AG04449 (cell line): ENCODE measurements at regions not wholly inside any gene's neighbourhood (a gene's known extent, or its start where the extent isn't known, plus 50 kb on each side); places are given as distances from the start of the nearest gene placed in this dataset.

Experiments
- CTCF ChIA-PET: fragments of 350-600 bp; formaldehyde crosslinking; extraction: SDS; loops from one replicate; lab custom pipeline; 2021; ENCODE audit warnings: antibody characterized with exemption; lab: Yijun Ruan, JAX
- POLR2A ChIA-PET: fragments of 400-600, 350-600 bp; formaldehyde crosslinking; extraction: SDS; loops from one replicate; lab custom pipeline; 2020; ENCODE audit warnings: antibody characterized with exemption, inconsistent platforms; lab: Yijun Ruan, JAX
- DNase-seq: peaks from one replicate; pipeline ENCODE4 v3.0.0-alpha.2; 2010; ENCODE audit warnings: low read depth, low spot score
- H3K4me3 ChIP-seq: 2 replicates; pipeline ENCODE4 v1.5.1; 2011; ENCODE audit warnings: low read depth, mild to moderate bottlenecking, control low read depth, low read length
- TF ChIP-seq, protein P1 (sequence below): IDR thresholded peaks from one replicate; pipeline ENCODE4 v1.5.1; 2011; ENCODE audit warnings: mild to moderate bottlenecking, moderate library complexity, low read length, control low read depth, inconsistent platforms; ENCODE audit not compliant: insufficient read depth; ENCODE audit errors: missing control alignments

DNA sequence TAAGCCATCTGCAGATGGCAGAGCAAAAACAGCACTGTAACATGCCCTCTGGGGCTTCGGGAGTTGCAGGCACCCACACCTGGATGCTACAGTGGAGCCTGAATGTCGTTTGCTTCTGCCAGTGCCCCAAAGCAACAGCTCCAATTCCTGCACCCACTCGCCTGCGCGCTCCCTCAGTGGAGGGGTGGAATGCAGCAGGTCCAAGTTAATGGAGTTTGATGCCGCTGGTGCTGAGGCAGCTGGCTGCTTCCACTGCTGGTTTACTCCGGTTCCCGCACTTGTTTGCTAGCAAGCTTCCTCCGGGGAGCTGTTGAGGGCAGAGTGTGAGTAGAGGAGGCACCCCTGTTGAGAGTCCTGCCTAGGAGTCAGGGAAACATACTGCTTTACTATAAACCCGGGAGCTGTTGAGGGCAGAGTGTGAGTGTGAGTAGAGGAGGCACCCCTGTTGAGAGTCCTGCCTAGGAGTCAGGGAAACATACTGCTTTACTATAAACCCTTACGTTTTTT lies 584.0 kb upstream of the TMPRSS15 start:
- ChIA-PET POLR2A (no interaction called here), CTCF (no interaction called here)
- H3K4me3 ChIP-seq, result no peak overlapping the region
- TF ChIP-seq, protein P1, sequence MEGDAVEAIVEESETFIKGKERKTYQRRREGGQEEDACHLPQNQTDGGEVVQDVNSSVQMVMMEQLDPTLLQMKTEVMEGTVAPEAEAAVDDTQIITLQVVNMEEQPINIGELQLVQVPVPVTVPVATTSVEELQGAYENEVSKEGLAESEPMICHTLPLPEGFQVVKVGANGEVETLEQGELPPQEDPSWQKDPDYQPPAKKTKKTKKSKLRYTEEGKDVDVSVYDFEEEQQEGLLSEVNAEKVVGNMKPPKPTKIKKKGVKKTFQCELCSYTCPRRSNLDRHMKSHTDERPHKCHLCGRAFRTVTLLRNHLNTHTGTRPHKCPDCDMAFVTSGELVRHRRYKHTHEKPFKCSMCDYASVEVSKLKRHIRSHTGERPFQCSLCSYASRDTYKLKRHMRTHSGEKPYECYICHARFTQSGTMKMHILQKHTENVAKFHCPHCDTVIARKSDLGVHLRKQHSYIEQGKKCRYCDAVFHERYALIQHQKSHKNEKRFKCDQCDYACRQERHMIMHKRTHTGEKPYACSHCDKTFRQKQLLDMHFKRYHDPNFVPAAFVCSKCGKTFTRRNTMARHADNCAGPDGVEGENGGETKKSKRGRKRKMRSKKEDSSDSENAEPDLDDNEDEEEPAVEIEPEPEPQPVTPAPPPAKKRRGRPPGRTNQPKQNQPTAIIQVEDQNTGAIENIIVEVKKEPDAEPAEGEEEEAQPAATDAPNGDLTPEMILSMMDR, result no peak
- DNase-seq, result no peak

DNA sequence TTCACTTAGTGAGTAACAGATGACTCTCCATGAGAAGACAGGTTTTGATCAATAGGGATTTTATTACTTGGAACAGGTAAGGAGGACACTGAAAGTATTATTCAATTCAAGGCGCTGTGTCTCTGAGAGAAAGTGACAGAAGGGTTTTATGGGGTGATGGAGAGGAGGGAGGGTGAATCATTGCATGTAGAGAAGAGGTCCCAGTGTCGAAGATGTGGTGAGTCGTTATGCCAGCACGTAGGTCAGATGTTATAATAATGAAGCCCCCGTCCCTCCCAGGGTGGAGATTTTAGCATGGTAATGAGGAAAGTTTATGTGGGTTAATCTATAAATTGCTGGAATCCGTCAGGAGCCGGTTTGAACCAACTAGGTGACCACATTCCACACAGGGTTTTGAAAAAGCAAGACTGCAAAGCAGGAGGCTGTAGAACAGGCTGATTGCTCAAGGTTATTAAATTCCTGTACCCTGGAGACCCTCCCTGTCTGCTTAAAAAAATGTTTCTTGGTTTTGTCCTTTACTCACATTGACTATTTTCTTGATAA lies 586.4 kb upstream of the TMPRSS15 start:
- DNase-seq, result no peak
- POLR2A ChIA-PET, result no interaction called here
- CTCF ChIA-PET, result no interaction called here
- TF ChIP-seq, protein P1, result no peak
- H3K4me3 ChIP-seq, result no peak overlapping the region

DNA sequence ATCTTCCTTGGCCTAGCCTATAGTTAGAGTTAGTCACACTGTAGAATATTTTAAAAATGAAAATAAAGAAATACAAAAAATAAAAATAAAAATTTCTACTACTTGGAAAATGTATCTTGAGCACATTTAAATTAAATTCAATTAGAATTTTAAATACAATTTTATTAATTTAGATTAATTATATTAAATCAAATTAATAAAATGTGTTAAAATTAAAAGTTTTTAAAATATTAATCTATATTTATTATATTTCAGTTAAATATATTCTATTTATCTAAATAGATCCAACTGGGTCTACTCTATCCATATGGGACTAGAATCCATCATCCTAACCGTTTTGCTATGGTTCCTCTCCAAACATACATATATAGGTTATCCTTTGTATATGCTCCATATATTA lies 588.3 kb upstream of the TMPRSS15 start:
- H3K4me3 ChIP-seq, result no peak overlapping the region
- DNase-seq, result no peak
- POLR2A ChIA-PET, result no interaction called here
- CTCF ChIA-PET, result interaction anchor here (1.0 kb wide), 1 partner anchor 26 kb away, joined by 3 read pairs; no protein-coding TSS in a partner anchor
- TF ChIP-seq, protein P1, result no peak

DNA sequence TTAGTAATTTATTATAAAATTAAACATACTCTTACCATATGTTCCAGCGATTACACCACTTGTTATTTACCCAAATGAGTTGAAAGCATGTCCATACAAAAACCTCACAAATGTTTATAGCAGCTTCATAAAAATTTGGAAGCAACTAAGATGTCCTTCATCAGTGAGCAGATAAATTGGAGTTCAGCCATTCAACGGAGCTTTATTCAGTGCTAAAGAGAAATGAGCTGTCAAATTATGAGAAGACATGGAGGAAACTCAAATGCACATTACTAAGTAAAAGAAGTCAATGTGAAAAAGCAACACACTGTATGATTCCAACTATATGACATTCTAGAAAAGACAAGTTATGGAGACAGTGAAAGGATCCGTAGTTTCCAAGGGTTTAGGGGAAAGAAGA lies 606.7 kb upstream of the TMPRSS15 start:
- ChIA-PET CTCF (no interaction called here), POLR2A (no interaction called here)
- TF ChIP-seq, protein P1, result no peak

DNA sequence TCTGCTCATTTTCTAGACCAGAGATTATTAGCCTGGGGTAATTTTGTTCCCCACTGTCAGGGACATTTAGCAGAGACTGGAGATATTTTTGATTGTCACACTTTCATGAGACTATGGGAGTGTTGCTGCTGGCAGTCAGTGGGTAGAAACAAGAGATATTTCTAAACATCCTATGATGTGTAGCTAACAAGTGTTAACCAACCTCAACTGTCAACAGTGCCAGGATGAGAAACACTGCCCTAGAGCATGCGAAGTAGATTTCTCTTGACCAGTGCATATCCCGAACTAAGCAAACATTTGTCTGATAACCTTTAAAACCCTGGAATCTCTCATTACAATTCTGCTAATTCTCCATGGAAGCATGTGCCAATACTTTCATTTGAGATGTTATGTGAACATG lies 607.4 kb upstream of the TMPRSS15 start:
- POLR2A ChIA-PET, result no interaction called here
- CTCF ChIA-PET, result no interaction called here
- H3K4me3 ChIP-seq, result no peak overlapping the region
- TF ChIP-seq, protein P1, result no peak
- DNase-seq, result no peak

More for the DNA sequence above, 606.7 kb upstream of the TMPRSS15 start:
- DNase-seq, result no peak
- H3K4me3 ChIP-seq, result no peak overlapping the region

DNA sequence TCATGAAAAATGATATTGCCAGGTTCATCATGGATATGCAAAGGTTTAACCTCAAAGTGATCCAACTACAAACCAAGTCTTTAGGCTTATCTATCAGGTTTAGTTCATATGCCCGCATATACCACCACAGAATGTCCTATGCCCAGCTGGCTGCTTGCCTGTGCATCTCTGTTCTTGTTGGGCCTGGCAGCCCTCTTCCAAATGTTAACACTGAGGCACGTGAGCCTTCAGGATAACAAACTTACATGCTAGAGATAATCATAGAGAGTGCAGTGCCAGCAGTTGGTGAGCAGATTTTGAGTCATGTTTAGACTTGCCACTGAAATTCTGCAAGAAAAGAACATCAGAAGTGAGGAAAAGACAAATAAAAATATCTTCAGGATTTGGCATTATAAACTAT lies 607.9 kb upstream of the TMPRSS15 start:
- POLR2A ChIA-PET, result no interaction called here
- TF ChIP-seq, protein P1, result no peak
- H3K4me3 ChIP-seq, result no peak overlapping the region
- DNase-seq, result no peak
- CTCF ChIA-PET, result no interaction called here
